Activated T-cell treated with anti-CD3 and anti-CD28 coated beads, Interleukin-2, amount 50 U/mL, for 4 hours (primary cell): ENCODE measurements at regions not wholly inside any gene's neighbourhood (a gene's known extent, or its start where the extent isn't known, plus 50 kb on each side); places are given as distances from the start of the nearest gene placed in this dataset.
"Not testable (repeated sequence)": the region's sequence is repeated elsewhere in the genome, so short reads cannot be mapped to it uniquely, and the experiment has no call there.

Experiments used
- ATAC-seq, 2 donors: fragments of 200-7000 bp; cut with Tn5 transposase; one replicate each; pipeline ENCODE4 v1.10.0; 2021
- DNase-seq: peaks from one replicate; pipeline ENCODE4 v3.0.0-alpha.2; 2020
- H3K27me3 Mint-ChIP-seq: one replicate; pipeline ENCODE4 v1.8.0; 2021; ENCODE audit warnings: low read depth, mixed read lengths
- H3K36me3 Mint-ChIP-seq: one replicate; pipeline ENCODE4 v1.8.0; 2022; ENCODE audit warnings: mixed read lengths; ENCODE audit not compliant: insufficient read depth
- H3K4me1 Mint-ChIP-seq: one replicate; pipeline ENCODE4 v1.8.0; 2021; ENCODE audit warnings: low read depth, mixed read lengths
- H3K4me3 Mint-ChIP-seq: one replicate; pipeline ENCODE4 v1.8.0; 2021; ENCODE audit warnings: mild to moderate bottlenecking, moderate library complexity, mixed read lengths
- H3K9me3 Mint-ChIP-seq: one replicate; pipeline ENCODE4 v1.8.0; 2021; ENCODE audit warnings: mixed read lengths

DNA sequence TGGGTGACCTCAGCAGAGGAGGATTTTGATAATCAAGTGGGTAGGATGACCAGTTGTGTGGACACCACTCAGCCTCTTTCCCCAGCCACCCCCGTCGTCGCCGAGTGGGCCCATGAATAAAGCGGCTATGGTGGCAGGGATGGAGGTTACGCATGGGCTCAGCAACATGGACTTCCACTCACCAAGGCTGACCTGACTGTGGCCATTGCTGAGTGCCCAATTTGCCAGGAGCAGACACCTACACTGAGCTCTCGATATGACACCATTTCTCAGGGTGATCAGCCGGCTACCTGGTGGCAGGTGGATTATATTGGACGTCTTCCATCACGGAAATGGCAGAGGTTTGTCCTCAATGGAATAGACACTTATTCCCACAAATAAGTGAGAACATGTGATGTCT lies 361.3 kb downstream of the KLHL4 start:
- H3K4me3 Mint-ChIP-seq = no peak overlapping the region
- no peaks in the 10 kb centered on the region for H3K27me3 Mint-ChIP-seq
- H3K4me1 Mint-ChIP-seq = peaks cover 2% of the 10 kb centered on the region
- DNase-seq (no peak), ATAC-seq (no peak)
- no peaks in the 10 kb centered on the region for H3K9me3 Mint-ChIP-seq
- H3K36me3 Mint-ChIP-seq = no peaks in the 10 kb centered on the region

DNA sequence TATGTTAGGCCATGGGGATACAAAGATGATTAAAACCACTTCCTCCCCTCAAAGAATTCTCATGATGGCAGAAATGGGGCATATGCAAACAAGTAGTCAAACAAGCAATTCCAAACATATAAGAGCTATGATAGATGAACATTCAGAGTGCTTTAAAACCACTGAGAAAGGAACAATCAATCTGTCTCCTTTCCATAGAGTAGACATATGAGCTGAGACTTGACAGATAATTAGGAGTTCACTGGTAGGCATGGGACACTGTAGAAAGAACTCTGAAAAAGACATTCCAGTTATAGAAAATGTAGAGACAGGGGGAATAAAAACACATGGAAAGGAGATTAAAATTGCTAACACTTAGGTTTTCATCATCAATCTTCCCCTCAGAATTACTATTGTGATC lies 372.8 kb downstream of the KLHL4 start:
- H3K9me3 Mint-ChIP-seq = no peaks in the 10 kb centered on the region

DNA sequence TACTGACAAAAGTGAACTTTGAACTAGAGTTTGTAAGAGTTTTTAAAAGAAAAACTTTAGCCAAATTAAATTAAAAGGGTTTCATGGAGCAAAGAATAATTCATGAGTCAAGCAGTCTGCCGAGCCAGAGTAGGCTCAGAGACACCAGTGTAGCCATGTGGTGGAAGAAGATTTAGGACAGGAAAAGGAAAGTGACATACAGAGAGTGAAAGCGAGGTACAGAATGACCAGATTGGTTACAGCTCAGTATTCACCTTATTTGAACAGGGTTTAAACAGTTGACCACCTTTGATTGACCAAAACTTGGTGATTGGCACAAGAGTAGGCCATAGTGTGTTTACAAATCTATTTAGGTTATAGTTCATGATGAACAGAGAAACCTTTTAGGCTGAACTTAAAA lies 377.8 kb downstream of the KLHL4 start:
- no peaks in the 10 kb centered on the region for H3K9me3 Mint-ChIP-seq
- no peak for ATAC-seq
- no peak for DNase-seq
- H3K4me1 Mint-ChIP-seq = peaks cover 1% of the 10 kb centered on the region
- H3K27me3 Mint-ChIP-seq = no peaks in the 10 kb centered on the region
- H3K4me3 Mint-ChIP-seq = no peak overlapping the region
- H3K36me3 Mint-ChIP-seq = no peaks in the 10 kb centered on the region

More for the DNA sequence above, 372.8 kb downstream of the KLHL4 start:
- Mint-ChIP-seq H3K4me1 (peaks cover 2% of the 10 kb centered on the region), H3K36me3 (no peaks in the 10 kb centered on the region), H3K27me3 (no peaks in the 10 kb centered on the region), H3K4me3 (no peak overlapping the region)
- DNase-seq (no peak), ATAC-seq (no peak)

DNA sequence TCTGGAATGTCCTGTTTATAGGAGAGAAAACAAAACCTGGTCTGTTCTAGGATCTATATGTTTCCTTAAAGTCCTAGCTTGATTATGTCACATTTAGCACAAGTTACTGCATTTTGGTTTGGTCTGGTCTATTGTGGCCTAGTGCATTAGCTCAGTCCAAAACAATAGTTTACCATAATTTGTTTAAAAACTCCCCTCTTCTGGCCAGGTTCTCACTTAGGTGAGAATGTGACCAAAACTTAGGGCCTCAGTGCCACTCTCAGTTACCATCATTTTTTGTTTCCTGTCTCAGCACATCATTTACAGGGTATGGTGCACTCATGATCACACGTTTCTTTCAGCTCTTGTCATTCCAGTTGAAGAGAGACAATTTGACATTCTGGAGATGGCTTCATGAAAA lies 378.5 kb downstream of the KLHL4 start:
- Mint-ChIP-seq H3K4me1 (no peaks in the 10 kb centered on the region), H3K9me3 (no peaks in the 10 kb centered on the region), H3K36me3 (no peaks in the 10 kb centered on the region), H3K27me3 (no peaks in the 10 kb centered on the region), H3K4me3 (no peak overlapping the region)
- ATAC-seq (no peak), DNase-seq (no peak)

DNA sequence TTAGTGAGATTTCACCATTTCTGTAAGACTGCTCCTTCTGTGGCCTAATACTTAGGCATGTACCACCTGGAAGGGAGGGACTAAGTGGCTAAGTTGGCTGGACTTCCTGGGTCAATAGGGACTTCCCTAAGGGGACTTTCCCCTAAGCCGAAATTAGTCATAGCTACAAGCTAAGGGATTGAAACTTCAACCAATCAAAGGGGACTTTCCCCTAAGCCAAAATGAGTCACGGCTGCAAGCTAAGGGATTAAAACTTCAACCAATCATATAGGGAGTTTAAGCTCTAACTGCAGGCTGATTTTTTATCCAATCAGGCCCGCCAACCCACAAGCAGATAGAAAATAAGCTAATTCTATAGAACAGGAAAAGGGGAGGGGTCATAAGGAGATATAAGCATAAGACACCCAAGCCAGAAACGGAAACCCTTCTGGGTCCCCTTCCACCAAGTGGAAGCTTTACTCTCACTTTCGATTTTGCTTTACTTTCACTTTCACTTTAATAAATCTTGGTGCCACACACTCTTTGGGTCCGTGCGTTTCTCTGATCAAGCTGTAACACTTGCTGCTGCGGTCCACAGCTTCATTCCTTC lies 382.8 kb downstream of the KLHL4 start:
- ATAC-seq = peak in 1 of 2 donors; percentile 68
- Mint-ChIP-seq H3K9me3 (peaks cover 3% of the 10 kb centered on the region), H3K4me3 (no peak overlapping the region), H3K4me1 (no peaks in the 10 kb centered on the region), H3K27me3 (no peaks in the 10 kb centered on the region), H3K36me3 (no peaks in the 10 kb centered on the region)
- DNase-seq = peak; percentile 14

DNA sequence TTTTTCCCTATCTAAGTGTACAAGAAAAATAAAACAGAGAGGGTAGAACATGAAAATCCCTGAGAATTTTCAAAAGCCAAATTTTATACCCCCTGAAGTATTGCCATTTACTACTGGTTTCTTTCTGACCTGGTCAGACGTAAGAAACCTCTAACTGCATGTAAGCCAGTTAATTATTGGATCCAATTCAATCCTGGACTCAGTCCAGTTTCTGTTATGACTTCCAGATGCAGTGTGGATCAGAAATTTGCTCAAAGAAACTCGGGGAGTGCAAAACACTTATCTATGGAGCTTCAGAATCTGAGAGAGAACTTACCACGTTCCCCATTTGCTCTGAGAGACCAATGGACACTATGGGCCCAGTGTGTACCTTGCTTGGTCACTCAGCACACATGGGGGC lies 383.5 kb downstream of the KLHL4 start:
- Mint-ChIP-seq H3K4me3 (no peak overlapping the region), H3K4me1 (no peaks in the 10 kb centered on the region), H3K9me3 (peaks cover 3% of the 10 kb centered on the region), H3K36me3 (no peaks in the 10 kb centered on the region), H3K27me3 (no peaks in the 10 kb centered on the region)
- no peak for DNase-seq
- no peak for ATAC-seq

DNA sequence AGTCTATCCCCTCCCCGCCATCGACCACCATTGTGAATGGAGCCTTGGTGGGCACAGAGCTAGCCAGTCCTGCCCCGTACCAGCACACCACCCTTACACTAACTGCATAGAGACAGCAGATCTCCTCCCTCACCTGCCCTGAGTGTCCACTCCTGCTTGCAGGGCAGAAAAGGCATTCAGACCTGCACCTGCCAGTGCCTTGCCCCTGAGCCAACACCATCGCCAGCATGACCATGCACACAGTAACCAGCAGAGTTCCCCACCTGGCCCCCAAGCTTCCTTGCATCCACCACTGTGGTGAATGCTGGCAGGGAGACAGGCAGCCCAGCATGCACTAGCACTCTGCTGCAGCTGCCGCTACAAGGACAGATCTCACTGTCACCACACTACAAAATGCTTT lies 397.1 kb downstream of the KLHL4 start:
- H3K4me3 Mint-ChIP-seq = no peak overlapping the region
- H3K9me3 Mint-ChIP-seq = peaks cover 9% of the 10 kb centered on the region
- no peak for DNase-seq
- ATAC-seq = no peak
- H3K4me1 Mint-ChIP-seq = no peaks in the 10 kb centered on the region
- H3K27me3 Mint-ChIP-seq = no peaks in the 10 kb centered on the region
- H3K36me3 Mint-ChIP-seq = no peaks in the 10 kb centered on the region

DNA sequence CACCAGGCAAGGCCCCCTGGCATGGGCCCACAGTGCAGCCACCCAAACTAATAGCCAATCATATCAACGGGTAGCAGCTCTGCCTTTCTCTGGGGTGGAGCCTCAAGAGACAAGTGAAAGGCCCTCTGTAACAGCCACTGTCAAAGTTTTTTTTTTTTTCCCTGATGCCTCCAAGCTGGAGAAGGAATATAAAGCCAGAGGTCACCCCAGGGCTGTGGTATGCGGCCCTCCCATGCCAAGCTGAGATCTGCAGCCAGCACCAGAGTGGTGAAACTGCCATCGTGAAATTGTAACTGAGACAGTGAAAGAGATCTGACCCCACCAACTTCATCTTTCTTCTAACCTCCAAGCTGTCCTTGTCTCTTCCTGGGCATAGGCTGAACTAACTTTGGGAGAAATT lies 407.0 kb downstream of the KLHL4 start:
- H3K9me3 Mint-ChIP-seq = peaks cover 5% of the 10 kb centered on the region
- no peaks in the 10 kb centered on the region for H3K4me1 Mint-ChIP-seq
- H3K4me3 Mint-ChIP-seq = no peak overlapping the region
- DNase-seq (no peak), ATAC-seq (no peak)
- H3K36me3 Mint-ChIP-seq = no peaks in the 10 kb centered on the region
- H3K27me3 Mint-ChIP-seq = no peaks in the 10 kb centered on the region

DNA sequence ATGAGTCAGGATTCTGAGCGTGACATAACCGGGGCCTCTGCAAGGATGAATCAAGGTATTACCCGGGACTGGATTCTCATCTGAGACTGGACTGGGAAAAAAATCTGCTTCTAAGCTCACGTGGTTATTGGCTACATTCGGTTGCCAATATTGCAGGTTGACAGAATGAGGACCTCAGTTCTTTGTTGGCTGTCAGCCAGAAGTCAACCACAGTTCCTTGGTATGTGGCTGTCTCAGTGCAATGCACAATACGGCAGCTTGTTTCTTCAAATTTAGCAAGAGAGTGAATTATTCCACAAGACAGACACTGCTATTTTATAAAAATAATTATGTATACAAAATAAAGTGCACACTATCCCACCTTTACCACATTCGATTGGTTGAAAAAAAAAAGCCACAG lies 424.2 kb downstream of the KLHL4 start:
- H3K4me3 Mint-ChIP-seq = no peak overlapping the region
- peaks cover 6% of the 10 kb centered on the region for H3K9me3 Mint-ChIP-seq
- H3K36me3 Mint-ChIP-seq = no peaks in the 10 kb centered on the region
- ATAC-seq (no peak), DNase-seq (no peak)
- H3K4me1 Mint-ChIP-seq = no peaks in the 10 kb centered on the region
- H3K27me3 Mint-ChIP-seq = no peaks in the 10 kb centered on the region

DNA sequence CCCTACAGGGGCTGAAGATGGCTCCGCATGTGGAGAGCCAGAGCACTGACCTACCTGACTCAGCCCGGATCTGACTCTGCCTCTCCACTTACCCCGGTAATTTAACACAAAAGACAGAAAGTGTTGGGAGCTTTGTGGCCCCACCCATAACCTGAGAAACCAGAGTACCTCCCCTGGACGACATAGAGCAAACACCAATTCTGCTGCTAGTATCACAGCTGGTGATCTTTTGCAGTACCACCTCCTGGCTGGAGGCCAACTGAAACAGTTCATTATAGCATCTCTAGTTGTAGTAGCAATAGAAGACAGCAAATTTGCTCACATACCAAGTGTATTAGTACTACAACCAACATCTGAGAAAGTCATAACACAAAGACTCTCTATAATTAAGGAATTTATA lies 443.9 kb downstream of the KLHL4 start:
- H3K27me3 Mint-ChIP-seq = no peaks in the 10 kb centered on the region
- no peak overlapping the region for H3K4me3 Mint-ChIP-seq
- ATAC-seq (no peak), DNase-seq (no peak)
- H3K36me3 Mint-ChIP-seq = no peaks in the 10 kb centered on the region
- H3K4me1 Mint-ChIP-seq = no peaks in the 10 kb centered on the region
- H3K9me3 Mint-ChIP-seq = no peaks in the 10 kb centered on the region

DNA sequence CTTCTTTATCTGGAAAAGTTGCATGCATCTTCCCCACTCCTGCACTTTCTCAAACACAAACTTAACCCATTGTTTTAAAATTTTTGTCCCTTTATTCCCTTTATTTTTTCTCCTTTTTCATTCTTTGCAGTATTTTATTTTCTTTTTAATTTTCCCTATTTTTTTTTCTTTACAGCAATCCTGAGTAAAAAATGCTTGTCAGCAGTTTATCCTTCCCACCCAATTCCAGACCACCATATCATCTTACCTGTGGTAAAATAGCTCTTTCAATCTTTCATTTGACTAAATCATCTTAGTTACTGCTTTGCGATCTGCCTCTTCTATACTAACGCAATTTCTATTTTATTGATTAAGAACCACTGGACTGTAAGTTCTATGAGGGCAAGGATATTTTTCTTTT lies 450.5 kb downstream of the KLHL4 start:
- H3K27me3 Mint-ChIP-seq = no peaks in the 10 kb centered on the region
- H3K36me3 Mint-ChIP-seq = no peaks in the 10 kb centered on the region
- H3K4me3 Mint-ChIP-seq = no peak overlapping the region
- no peaks in the 10 kb centered on the region for H3K9me3 Mint-ChIP-seq
- DNase-seq (no peak), ATAC-seq (no peak)
- H3K4me1 Mint-ChIP-seq = no peaks in the 10 kb centered on the region

DNA sequence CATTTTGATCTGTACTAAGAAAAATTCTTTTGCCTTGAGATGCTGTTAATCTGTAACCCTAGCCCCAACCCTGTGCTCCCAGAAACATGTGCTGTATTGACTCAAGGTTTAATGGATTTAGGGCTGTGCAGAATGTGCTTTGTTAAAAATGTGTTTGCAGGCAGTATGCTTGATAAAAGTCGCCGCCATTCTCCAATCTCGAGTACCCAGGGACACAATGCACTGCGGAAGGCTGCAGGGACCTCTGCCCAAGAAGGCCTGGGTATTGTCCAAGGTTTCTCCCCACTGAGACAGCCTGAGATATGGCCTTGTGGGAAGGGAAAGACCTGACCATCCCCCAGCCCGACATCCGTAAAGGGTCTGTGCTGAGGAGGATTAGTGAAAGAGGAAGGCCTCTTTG lies 454.5 kb downstream of the KLHL4 start:
- H3K9me3 Mint-ChIP-seq, H3K4me3 Mint-ChIP-seq, H3K27me3 Mint-ChIP-seq, H3K4me1 Mint-ChIP-seq, H3K36me3 Mint-ChIP-seq, ATAC-seq, DNase-seq: not testable (repeated sequence)

DNA sequence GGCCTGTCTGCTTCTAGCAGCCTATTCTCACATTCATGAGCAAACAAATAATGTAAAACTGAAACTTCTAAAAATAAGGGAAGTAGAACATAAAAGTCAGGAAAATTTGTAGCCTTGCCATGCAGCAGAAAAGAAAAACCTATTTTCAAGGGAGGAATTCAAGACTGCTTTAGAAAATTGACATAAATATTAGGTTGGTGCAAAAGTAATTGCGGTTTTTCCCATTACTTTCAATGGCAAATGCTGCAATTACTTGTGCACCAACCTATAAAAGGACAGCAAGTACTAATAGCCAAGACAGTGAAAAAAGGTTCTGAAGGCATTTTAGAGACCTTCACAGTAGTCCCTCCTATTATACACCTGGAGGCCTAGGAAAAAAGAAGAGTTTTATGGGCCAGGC lies 457.8 kb downstream of the KLHL4 start:
- ATAC-seq (no peak), DNase-seq (no peak)
- peaks cover 4% of the 10 kb centered on the region for H3K9me3 Mint-ChIP-seq
- H3K4me3 Mint-ChIP-seq = no peak overlapping the region
- H3K4me1 Mint-ChIP-seq = no peaks in the 10 kb centered on the region
- no peaks in the 10 kb centered on the region for H3K36me3 Mint-ChIP-seq
- no peaks in the 10 kb centered on the region for H3K27me3 Mint-ChIP-seq

DNA sequence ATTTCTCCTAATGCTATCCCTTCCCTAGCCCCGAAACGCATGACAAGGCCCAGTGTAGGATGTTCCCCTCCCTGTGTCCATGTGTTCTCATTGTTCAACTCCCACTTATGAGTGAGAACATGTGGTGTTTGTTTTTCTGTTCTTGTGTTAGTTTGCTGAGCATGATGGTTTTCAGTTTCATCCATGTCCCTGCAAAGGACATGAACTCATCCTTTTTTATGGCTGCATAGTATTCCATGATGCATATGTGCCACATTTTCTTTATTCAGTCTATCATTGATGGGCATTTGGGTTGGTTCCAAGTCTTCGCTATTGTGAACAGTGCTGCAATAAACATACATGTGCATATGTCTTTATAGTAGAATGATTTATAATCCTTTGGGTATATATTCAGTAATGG lies 490.3 kb downstream of the KLHL4 start:
- H3K4me1 Mint-ChIP-seq, ATAC-seq, DNase-seq, H3K36me3 Mint-ChIP-seq, H3K4me3 Mint-ChIP-seq, H3K27me3 Mint-ChIP-seq, H3K9me3 Mint-ChIP-seq: not testable (repeated sequence)

DNA sequence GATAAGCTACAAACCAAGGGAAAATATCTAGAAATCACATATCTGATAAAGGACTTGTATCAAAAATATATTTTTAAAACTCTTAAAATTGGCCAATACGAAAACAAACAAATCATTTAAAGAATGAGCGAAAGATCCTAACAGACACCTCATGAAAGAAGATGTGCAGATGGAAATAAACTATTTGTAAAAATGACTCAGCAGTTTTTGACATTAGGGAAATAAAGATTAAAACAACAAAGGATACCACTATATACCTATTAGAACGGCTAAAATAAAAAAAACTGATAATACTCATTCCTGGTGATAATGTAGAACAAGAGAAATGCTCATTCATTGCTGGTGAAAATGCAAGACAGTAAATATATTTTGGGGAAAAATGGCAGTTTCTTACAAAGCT lies 506.4 kb downstream of the KLHL4 start:
- H3K9me3 Mint-ChIP-seq = no peaks in the 10 kb centered on the region
- no peaks in the 10 kb centered on the region for H3K36me3 Mint-ChIP-seq
- H3K4me1 Mint-ChIP-seq = no peaks in the 10 kb centered on the region
- no peaks in the 10 kb centered on the region for H3K27me3 Mint-ChIP-seq
- DNase-seq (no peak), ATAC-seq (no peak)
- no peak overlapping the region for H3K4me3 Mint-ChIP-seq
